Effector CD4-positive, alpha-beta T cell (primary cell): ENCODE measurements at regions not wholly inside any gene's neighbourhood (a gene's known extent, or its start where the extent isn't known, plus 50 kb on each side); places are given as distances from the start of the nearest gene placed in this dataset.
"Not testable (repeated sequence)": the region's sequence is repeated elsewhere in the genome, so short reads cannot be mapped to it uniquely, and the experiment has no call there.

ENCODE experiments used
- DNase-seq: peaks from one replicate; pipeline ENCODE4 v3.0.0-alpha.2; 2020

- no peak for DNase-seq
Observed at GRCh38 chr13:50422181-50423148, 407.2 kb downstream of the KCNRG start.

DNA sequence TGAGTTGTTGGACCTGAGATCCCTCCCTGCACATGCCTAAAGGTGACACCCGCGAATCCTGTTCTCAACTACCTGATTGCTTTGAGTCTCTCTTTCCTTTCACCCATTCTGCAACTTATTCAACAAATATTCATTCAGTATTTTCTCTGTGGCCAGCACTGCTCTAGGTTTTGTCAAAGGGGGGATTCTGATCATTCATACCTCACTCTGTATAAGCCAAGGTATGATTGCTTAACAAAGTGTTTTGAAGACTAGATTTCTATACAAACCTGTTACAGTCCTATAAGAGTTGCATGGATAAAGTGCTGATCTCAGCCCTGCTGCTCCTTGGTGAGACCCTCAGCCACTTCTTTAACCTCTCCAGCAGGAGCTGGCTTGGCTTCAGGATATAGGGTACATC, 409.7 kb downstream of the KCNRG start:
- no peak for DNase-seq

DNA sequence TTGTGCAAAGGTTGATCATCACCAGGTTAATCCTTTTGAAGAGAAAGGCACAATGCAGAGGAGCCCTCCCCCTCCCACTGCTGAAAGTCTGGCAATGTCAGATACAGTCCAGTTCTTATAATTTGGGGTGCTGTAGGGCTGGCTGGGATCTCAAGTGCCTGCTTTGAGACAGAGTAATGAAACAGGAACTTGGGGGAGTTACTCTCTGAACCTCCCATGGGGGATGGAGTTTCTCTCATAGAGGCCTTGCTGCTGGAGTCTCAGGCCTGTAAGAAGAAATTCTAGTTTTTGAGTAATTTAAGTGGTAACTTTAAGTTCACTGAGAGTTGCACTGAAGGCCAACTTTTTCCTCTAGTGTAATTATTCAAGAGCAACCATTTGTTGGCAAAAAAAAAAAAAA, 410.5 kb downstream of the KCNRG start:
- DNase-seq = no peak

DNA sequence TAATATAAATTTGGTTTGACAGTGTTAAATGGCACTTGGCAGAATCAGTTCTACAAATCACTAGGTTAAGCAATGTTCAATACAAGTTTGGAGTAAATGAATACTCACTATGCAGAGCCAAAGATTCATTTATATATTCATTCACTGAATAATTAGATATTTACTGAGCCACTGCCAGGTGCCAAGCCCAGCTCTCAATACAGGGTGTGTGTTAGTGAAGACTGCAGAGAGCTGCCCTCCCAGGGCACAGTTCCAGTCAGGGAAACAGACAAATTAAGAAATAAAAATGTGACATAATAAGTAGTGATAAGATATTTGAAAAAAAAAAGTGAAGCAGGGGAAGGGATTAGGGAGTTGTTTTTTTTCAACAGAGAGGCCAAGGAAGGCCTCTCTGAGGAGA, 411.7 kb downstream of the KCNRG start:
- no peak for DNase-seq

DNA sequence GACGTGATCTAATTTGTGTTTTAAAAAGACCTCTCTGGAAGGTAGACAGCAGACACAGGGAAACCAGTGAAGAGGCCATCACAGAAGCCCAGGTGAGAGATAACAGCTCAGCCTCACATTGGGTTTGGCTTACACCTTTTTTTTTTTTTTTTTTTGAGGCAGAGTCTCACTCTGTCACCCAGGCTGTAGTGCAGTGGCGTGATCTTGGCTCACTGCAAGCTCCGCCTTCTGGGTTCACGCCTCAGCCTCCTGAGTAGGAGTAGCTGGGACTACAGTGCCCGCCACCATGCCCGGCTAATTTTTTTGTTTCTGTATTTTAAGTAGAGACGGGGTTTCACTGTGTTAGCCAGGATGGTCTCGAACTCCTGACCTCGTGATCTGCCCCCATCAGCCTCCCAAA, 412.3 kb downstream of the KCNRG start:
- DNase-seq = not testable (repeated sequence)

DNA sequence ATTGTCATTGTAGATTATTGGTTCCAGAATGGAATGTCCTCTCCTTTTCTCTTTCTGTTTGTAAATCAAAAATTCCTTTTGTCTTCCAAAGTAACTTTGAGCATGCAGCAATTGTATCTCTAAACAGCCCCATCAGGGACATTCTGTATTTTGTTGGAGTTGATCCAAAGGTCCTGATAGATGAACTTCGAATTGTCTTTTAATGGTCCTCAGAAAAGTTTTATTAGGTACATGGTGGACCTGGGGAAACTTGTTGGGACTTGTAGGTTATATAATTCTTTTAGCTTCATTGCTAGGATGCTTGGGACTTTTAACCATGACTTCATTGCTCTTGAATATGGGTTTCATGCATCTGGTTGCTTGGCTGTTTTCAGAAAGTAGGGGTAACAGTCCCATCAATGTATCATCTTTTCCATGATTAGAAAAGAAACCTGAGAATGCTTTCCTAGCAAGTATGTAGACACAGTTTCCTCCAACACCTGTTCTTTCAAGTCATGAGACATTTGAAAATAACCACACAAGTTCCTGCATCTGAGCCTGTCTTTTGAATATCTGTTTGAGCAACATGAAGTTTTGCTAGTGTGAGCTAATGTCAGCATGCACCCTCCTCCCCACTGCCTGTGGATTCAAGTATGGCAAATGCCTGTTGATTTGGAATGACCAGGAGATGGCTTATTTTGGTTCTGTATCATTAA, 413.1 kb downstream of the KCNRG start:
- DNase-seq = no peak

- DNase-seq = no peak
Observed at GRCh38 chr13:50435011-50435410, 408.5 kb downstream of the DLEU7 start.

GRCh38 chr13:50437252-50437651, 406.2 kb downstream of the DLEU7 start:
- DNase-seq = no peak

DNA sequence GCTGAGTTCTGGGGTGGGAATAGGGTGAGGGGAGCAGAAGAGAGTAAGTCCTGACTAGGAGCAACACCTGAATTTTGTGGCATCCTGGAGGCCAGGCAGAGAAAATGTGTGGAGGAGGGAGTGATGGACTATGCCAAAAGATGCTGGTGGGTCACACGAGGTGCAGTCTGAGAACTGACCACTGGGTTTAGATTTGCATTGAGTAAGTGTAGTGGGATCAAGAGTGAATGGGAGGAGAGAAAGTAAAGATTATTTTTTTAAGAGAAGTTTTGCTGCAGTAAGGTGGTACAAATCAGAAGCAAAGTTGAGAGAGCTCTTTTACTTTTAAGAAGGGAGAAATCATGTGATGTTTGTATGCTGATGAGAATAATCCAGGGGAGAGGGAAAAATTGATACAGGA, 405.1 kb downstream of the DLEU7 start:
- DNase-seq = no peak

- DNase-seq = no peak
Observed at GRCh38 chr13:50441130-50441529, 402.4 kb downstream of the DLEU7 start.

DNA sequence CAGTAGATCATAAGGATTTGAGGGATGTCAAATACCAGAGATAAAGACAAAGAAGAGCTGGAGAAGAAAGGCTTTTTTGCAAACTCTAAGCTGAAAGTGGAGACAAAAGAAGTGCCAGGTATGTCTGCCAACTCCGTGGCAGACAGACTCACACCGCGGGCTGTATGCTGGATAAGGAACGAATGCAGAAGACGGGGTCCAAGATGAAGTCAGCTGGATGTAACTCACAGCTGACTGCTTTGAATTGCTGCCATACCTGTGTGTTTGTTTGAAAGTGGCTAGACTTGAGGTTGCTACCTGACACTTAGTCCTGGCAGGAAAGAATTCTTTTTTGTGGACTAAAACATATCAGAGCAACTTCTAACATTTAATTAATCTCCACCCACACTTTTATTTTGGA, 398.8 kb downstream of the DLEU7 start:
- DNase-seq = no peak

DNA sequence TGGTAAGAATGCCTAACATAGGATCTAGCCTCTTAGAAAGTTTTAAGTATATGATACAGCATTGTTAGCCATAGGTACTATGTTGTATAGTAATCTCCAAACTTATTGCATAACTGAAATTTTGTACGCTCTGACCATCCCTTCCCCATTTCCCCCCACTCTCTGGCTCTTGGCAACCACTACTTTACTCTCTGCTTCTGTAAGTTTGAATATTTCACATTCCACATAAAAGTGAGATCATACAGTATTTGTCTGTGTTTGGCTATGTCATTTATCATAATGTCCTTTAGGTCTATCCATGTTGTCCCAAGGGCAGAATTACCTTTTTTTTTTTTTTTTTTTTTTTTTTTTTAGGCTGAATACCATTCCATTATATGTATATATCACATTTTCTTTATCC, 396.9 kb downstream of the DLEU7 start:
- DNase-seq = no peak

- DNase-seq = no peak
Observed at GRCh38 chr13:50448535-50448998, 394.9 kb downstream of the DLEU7 start.

GRCh38 chr13:50449465-50449864, 394.0 kb downstream of the DLEU7 start:
- no peak for DNase-seq

- no peak for DNase-seq
Observed at GRCh38 chr13:50450279-50450678, 393.2 kb downstream of the DLEU7 start.

- no peak for DNase-seq
Observed at GRCh38 chr13:50451609-50452008, 391.9 kb downstream of the DLEU7 start.

GRCh38 chr13:50452028-50452427, 391.5 kb downstream of the DLEU7 start:
- DNase-seq = no peak

DNA sequence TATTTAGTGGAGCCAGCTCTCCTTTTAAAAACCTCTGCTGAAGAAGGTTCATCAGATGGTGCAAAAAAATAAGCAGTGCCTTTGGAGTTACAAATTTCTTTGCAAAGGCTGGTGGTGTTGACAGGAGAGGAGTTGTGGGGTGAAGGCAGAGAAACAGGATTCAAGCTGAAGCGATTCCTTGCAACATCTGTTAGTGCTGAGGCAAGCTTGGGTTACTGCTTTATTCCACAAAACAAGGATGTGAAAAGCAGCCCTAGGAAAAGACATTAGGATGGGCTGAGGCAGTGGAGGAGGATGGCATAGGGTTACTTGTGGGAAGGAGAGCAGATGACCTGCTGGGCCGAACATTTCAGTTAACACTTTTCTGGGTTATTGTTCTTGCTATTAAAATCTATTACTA, 390.7 kb downstream of the DLEU7 start:
- DNase-seq = no peak

DNA sequence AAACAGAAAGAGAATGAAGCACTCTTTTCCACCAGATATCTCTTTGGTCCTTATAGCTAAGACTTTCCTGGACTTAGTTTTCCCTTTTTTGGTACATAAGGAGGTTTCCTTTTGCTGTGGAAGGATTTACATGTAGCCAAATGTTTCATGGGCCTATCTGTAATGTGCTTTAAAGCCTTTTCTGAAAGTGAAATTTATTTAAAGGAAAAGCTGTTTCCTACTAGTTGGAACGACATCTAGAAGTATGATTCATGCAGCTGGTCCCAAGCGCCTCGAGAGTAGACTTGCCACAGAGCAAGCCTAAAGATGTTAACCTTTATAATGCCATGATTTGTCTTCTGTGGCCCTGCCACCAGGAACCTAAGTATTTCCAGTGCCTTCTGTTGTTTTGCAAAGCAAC, 390.3 kb downstream of the DLEU7 start:
- no peak for DNase-seq

- DNase-seq = no peak
Observed at GRCh38 chr13:50456111-50456510, 387.4 kb downstream of the DLEU7 start.

DNA sequence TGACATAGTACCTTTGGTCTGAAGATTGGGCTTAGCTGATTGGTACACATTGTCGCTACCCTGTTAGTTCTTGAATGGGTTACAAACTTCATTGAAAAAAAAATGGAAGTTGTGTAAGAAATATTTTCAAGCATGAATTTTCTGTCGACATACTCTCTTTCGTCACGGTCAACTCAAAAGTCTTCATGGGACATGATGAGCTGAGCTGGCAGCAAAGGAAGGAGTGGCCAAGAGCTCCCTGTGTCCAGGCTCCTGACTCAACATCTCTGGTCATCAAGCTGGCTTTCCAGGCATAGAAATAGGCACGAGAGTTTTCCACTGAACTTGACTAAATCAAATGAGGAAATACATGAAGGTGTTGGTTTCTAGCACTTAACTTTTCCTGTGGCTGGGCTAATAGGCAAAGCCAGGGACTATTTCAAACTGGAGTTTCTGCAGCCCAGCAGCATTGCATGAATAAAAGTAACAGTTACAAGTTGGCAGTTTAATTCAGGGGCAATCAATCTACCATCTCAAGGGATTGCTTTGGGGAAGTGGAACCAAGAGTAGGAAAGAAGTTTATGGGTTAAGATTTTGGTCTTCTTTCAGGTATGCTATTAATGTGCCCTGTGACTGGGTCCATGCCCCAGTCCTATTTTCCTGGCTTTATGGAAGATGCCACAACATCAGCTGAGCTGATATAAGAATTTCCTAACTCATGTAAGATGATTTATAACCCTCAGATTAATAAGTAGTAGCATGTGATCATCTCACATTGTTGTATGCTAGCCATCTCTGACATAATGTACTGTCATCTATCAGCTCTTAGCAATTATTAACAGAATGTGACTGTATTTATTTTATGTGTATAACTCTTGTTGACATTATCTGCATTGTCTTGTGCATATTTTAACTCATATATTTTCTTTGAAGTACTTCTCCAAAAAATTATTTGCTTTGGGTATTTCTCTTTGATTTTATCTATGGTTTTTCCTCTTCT, 385.8 kb downstream of the DLEU7 start:
- no peak for DNase-seq

- DNase-seq = no peak
Observed at GRCh38 chr13:50459046-50459445, 384.4 kb downstream of the DLEU7 start.

DNA sequence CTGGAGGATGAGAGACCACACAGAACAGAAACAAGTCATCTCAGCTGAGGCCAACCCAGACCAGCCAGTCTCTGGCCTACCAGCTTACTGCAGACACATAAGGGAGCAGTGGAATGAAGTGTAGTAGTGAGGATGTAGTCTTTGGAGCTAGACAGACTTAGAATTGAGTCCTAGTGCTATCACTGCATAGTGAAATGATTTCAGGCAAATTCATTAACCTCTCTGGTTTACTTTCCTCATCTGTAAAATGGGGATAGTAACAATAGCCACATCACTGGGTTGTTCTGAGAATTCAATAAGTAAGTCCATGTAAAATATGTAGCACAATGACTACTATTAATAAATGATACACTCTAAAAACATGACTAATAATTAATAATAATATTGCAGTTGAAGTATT, 383.8 kb downstream of the DLEU7 start:
- DNase-seq = no peak
